GM18870 (cell line): ENCODE measurements at regions not wholly inside any gene's neighbourhood (a gene's known extent, or its start where the extent isn't known, plus 50 kb on each side); places are given as distances from the start of the nearest gene placed in this dataset.
"Not testable (repeated sequence)": the region's sequence is repeated elsewhere in the genome, so short reads cannot be mapped to it uniquely, and the experiment has no call there.

Experiments used
- ATAC-seq: cut with Tn5 transposase; IDR thresholded peaks from one replicate; pipeline ENCODE4 v1.9.1; 2021; ENCODE audit warnings: moderate library complexity; ENCODE audit not compliant: unreplicated experiment

GRCh38 chr4:84147831-84148230 lies 351.3 kb downstream of the NKX6-1 start:
- no peak for ATAC-seq

- ATAC-seq = peak; percentile 79
Observed at GRCh38 chr4:84146300-84146959, 352.7 kb downstream of the NKX6-1 start.

GRCh38 chr4:84145176-84145575 lies 353.9 kb downstream of the NKX6-1 start:
- no peak for ATAC-seq

- ATAC-seq = not testable (repeated sequence)
Observed at GRCh38 chr4:84126911-84127310, 372.2 kb downstream of the NKX6-1 start.

- ATAC-seq = no peak
Observed at GRCh38 chr4:84126061-84126787, 372.9 kb downstream of the NKX6-1 start.

- ATAC-seq = no peak
Observed at GRCh38 chr4:84110040-84110439, 389.1 kb downstream of the NKX6-1 start.

- ATAC-seq = not testable (repeated sequence)
Observed at GRCh38 chr4:84101653-84102625, 397.2 kb downstream of the NKX6-1 start.

GRCh38 chr4:84100071-84100470 lies 399.0 kb downstream of the NKX6-1 start:
- no peak for ATAC-seq

GRCh38 chr4:84099599-84099998 lies 399.5 kb downstream of the NKX6-1 start:
- ATAC-seq = no peak

GRCh38 chr4:84091266-84091665 lies 407.8 kb downstream of the NKX6-1 start:
- no peak for ATAC-seq

- no peak for ATAC-seq
Observed at GRCh38 chr4:84089652-84090437, 409.2 kb downstream of the NKX6-1 start.

GRCh38 chr4:84085986-84086385 lies 413.1 kb downstream of the NKX6-1 start:
- ATAC-seq = no peak

- ATAC-seq = no peak
Observed at GRCh38 chr4:84070289-84070688, 428.8 kb downstream of the NKX6-1 start.

GRCh38 chr4:84063619-84064018 lies 435.5 kb downstream of the NKX6-1 start:
- ATAC-seq = no peak

- ATAC-seq = no peak
Observed at GRCh38 chr4:84058201-84058600, 440.9 kb downstream of the NKX6-1 start.

GRCh38 chr4:84051639-84052038 lies 447.5 kb downstream of the NKX6-1 start:
- ATAC-seq = no peak

- ATAC-seq = no peak
Observed at GRCh38 chr4:84051089-84051488, 448.0 kb downstream of the NKX6-1 start.

GRCh38 chr4:84050015-84050414 lies 449.1 kb downstream of the NKX6-1 start:
- no peak for ATAC-seq

- ATAC-seq = no peak
Observed at GRCh38 chr4:84046551-84046950, 452.5 kb downstream of the NKX6-1 start.

GRCh38 chr4:84041426-84041825 lies 457.7 kb downstream of the NKX6-1 start:
- no peak for ATAC-seq

GRCh38 chr4:84035568-84035967 lies 463.5 kb downstream of the NKX6-1 start:
- no peak for ATAC-seq
